H1 (cell line): ENCODE measurements at regions not wholly inside any gene's neighbourhood (a gene's known extent, or its start where the extent isn't known, plus 50 kb on each side); places are given as distances from the start of the nearest gene placed in this dataset.

Experiments used
- CTCF ChIA-PET: fragments of 300-600 bp; sonication (Branson Sonifier 250); formaldehyde crosslinking; loops from one replicate; lab custom pipeline; 2021; ENCODE audit not compliant: partially characterized antibody; lab: Charles Lee
- POLR2A ChIA-PET: fragments of 300-600 bp; sonication (Branson Sonifier 250); formaldehyde crosslinking; loops from one replicate; lab custom pipeline; 2021; ENCODE audit warnings: inconsistent platforms; ENCODE audit not compliant: partially characterized antibody; lab: Charles Lee
- DNase-seq, 2 experiments: peaks; one replicate each; pipeline versions ENCODE4 v3.0.0 to v3.0.0-alpha.2; 2010 to 2022; ENCODE audit warnings: low spot score in 2 of 2, low read depth in 1 of 2, mixed read lengths in 1 of 2
- FAIRE-seq: peaks from 2 replicates; lab custom pipeline; 2011; peaks lifted over from hg19 to GRCh38; lab: Jason Lieb, UNC
- H2AFZ ChIP-seq: 2 replicates; pipeline ENCODE4 v1.8.1; 2012; ENCODE audit warnings: low read length, inconsistent platforms
- H2AK5ac ChIP-seq: 2 replicates; pipeline ENCODE4 v1.6.1; 2013; ENCODE audit warnings: low read depth, low read length
- H2BK120ac ChIP-seq: replicated peaks from 2 replicates; pipeline ENCODE3; 2013; ENCODE audit warnings: low read depth, low read length, inconsistent platforms
- H2BK12ac ChIP-seq: 2 replicates; pipeline ENCODE4 v1.6.1; 2013; ENCODE audit warnings: low read depth, low read length
- H2BK15ac ChIP-seq: 2 replicates; pipeline ENCODE4 v1.6.1; 2013; ENCODE audit warnings: low read length
- H2BK20ac ChIP-seq: 2 replicates; pipeline ENCODE4 v1.6.1; 2013; ENCODE audit warnings: low read length
- H2BK5ac ChIP-seq: 2 replicates; pipeline ENCODE4 v1.6.1; 2013; ENCODE audit warnings: low read depth, low read length
- H3K14ac ChIP-seq: 2 replicates; pipeline ENCODE4 v1.6.1; 2013; ENCODE audit warnings: inconsistent platforms; ENCODE audit not compliant: insufficient read length
- H3K18ac ChIP-seq: 2 replicates; pipeline ENCODE4 v1.6.1; 2013; ENCODE audit warnings: low read length; ENCODE audit errors: extremely low read depth
- H3K23ac ChIP-seq: 2 replicates; pipeline ENCODE4 v1.6.1; 2013; ENCODE audit warnings: inconsistent platforms; ENCODE audit not compliant: insufficient read length
- H3K23me2 ChIP-seq: 2 replicates; pipeline ENCODE4 v1.6.1; 2013; ENCODE audit warnings: low read depth, low read length
- H3K27ac ChIP-seq: 2 replicates; pipeline ENCODE4 v1.6.1; 2011; ENCODE audit warnings: low read depth, low read length, inconsistent platforms
- H3K27me3 ChIP-seq, 4 experiments: replicated peaks in 1 of 4; 1 replicate in 1 of 4; 2 replicates in 3 of 4; pipeline versions ENCODE4 v1.6.1 to v1.8.1; 2011 to 2013; ENCODE audit warnings: low read length in 3 of 4, mild to moderate bottlenecking in 3 of 4, inconsistent platforms in 2 of 4, mixed read lengths in 2 of 4, moderate library complexity in 1 of 4; ENCODE audit not compliant: control insufficient read depth in 3 of 4, insufficient read depth in 3 of 4; ENCODE audit errors: extremely low read depth in 1 of 4
- H3K36me3 ChIP-seq, 4 experiments: 2 replicates each; pipeline versions ENCODE4 v1.6.1 to v1.8.1; 2011 to 2013; ENCODE audit warnings: mild to moderate bottlenecking in 4 of 4, low read length in 3 of 4, moderate library complexity in 2 of 4, control low read depth in 1 of 4, inconsistent platforms in 1 of 4; ENCODE audit not compliant: insufficient read depth in 4 of 4, control insufficient read depth in 2 of 4
- H3K4ac ChIP-seq: replicated peaks from 2 replicates; pipeline ENCODE3; 2013; ENCODE audit warnings: low read length, low read depth, mixed read lengths, inconsistent platforms; ENCODE audit not compliant: insufficient read length
- H3K4me1 ChIP-seq, 4 experiments: replicated peaks in 1 of 4; 1 replicate in 1 of 4; 2 replicates in 3 of 4; pipeline versions ENCODE4 v1.6.1 to v1.8.1; 2011 to 2013; ENCODE audit warnings: low read length in 3 of 4, inconsistent platforms in 2 of 4, mixed read lengths in 1 of 4; ENCODE audit not compliant: insufficient read depth in 4 of 4, control insufficient read depth in 3 of 4
- H3K4me2 ChIP-seq, 2 experiments: 2 replicates each; pipeline versions ENCODE4 v1.6.1 to v1.8.1; 2011 to 2013; ENCODE audit warnings: low read depth in 2 of 2, low read length in 2 of 2, control low read depth in 1 of 2, inconsistent platforms in 1 of 2, mild to moderate bottlenecking in 1 of 2; ENCODE audit not compliant: insufficient read depth in 1 of 2
- H3K4me3 ChIP-seq, 4 experiments: fragments of 200-600, 300-600 bp in 1 of 4; sonication (generic), shearing (Covaris generic), sonication (Bioruptor Twin) in 1 of 4; 2 replicates each; pipeline versions ENCODE4 v1.5.1 to v1.8.1; 2011 to 2016; ENCODE audit warnings: low read length in 4 of 4, low read depth in 3 of 4, control low read depth in 2 of 4, inconsistent platforms in 2 of 4, mild to moderate bottlenecking in 2 of 4, mixed read lengths in 1 of 4, moderate library complexity in 1 of 4; ENCODE audit not compliant: insufficient read depth in 2 of 4; ENCODE audit errors: extremely low read depth in 1 of 4
- H3K56ac ChIP-seq: replicated peaks from 2 replicates; pipeline ENCODE3; 2013; ENCODE audit warnings: low read depth, mild to moderate bottlenecking, mixed read lengths, low read length, inconsistent platforms; ENCODE audit not compliant: insufficient read length
- H3K79me1 ChIP-seq: 2 replicates; pipeline ENCODE4 v1.6.1; 2013; ENCODE audit warnings: low read depth, low read length, control low read depth
- H3K79me2 ChIP-seq, 2 experiments: 2 replicates each; pipeline versions ENCODE4 v1.6.1 to v1.8.1; 2012 to 2013; ENCODE audit warnings: low read length in 2 of 2, mild to moderate bottlenecking in 2 of 2, inconsistent platforms in 1 of 2; ENCODE audit not compliant: insufficient read depth in 2 of 2, control insufficient read depth in 1 of 2
- H3K9ac ChIP-seq, 4 experiments: replicated peaks in 1 of 4; 1 replicate in 1 of 4; 2 replicates in 3 of 4; pipeline versions ENCODE4 v1.6.1 to v1.8.1; 2011 to 2013; ENCODE audit warnings: low read depth in 3 of 4, low read length in 3 of 4, control low read depth in 2 of 4, mild to moderate bottlenecking in 2 of 4, moderate library complexity in 2 of 4, inconsistent platforms in 1 of 4; ENCODE audit errors: extremely low read depth in 1 of 4
- H3K9me3 ChIP-seq, 2 experiments: 2 replicates each; pipeline versions ENCODE4 v1.6.1 to v1.8.1; 2012 to 2013; ENCODE audit warnings: mild to moderate bottlenecking in 2 of 2, moderate library complexity in 2 of 2, control low read depth in 1 of 2, inconsistent platforms in 1 of 2, low read depth in 1 of 2, low read length in 1 of 2, mixed read lengths in 1 of 2; ENCODE audit not compliant: insufficient read depth in 2 of 2
- H4K20me1 ChIP-seq, 2 experiments: replicated peaks in 1 of 2; 2 replicates each; pipeline versions ENCODE3 to v1.8.1; 2011 to 2013; ENCODE audit warnings: inconsistent platforms in 2 of 2, low read length in 2 of 2, mild to moderate bottlenecking in 1 of 2; ENCODE audit not compliant: insufficient read depth in 2 of 2, control insufficient read depth in 1 of 2
- H4K5ac ChIP-seq: 2 replicates; pipeline ENCODE4 v1.6.1; 2013; ENCODE audit warnings: low read length, low read depth, mixed read lengths, inconsistent platforms; ENCODE audit not compliant: insufficient read length
- H4K8ac ChIP-seq: 2 replicates; pipeline ENCODE4 v1.8.0; 2013; ENCODE audit warnings: mild to moderate bottlenecking, moderate library complexity, low read length, inconsistent platforms; ENCODE audit not compliant: insufficient read depth; ENCODE audit errors: extremely low read depth
- H4K91ac ChIP-seq: replicated peaks from 2 replicates; pipeline ENCODE3; 2013; ENCODE audit warnings: low read length, mixed read lengths, inconsistent platforms; ENCODE audit not compliant: insufficient read length
- CHD1 ChIP-seq: IDR thresholded peaks from 2 replicates; pipeline ENCODE4 v1.6.1; 2012; ENCODE audit warnings: low read depth, low read length, improper control_type of control experiment
- EGR1 ChIP-seq: IDR thresholded peaks from 2 replicates; pipeline ENCODE4 v1.6.1; 2011; ENCODE audit warnings: low read depth, low read length, borderline replicate concordance
- HDAC2 ChIP-seq, 2 experiments: fragments of 300-600 bp in 1 of 2; sonication (generic) in 1 of 2; IDR thresholded peaks; 2 replicates each; pipeline ENCODE4 v1.6.1; 2011 to 2012; ENCODE audit warnings: low read depth in 2 of 2, low read length in 2 of 2, mild to moderate bottlenecking in 2 of 2, moderate library complexity in 2 of 2, borderline replicate concordance in 1 of 2, inconsistent platforms in 1 of 2
- NRF1 ChIP-seq: IDR thresholded peaks from 2 replicates; pipeline ENCODE4 v1.6.1; 2011; ENCODE audit warnings: mild to moderate bottlenecking, low read depth, low read length, improper control_type of control experiment
- PHF8 ChIP-seq: fragments of 200-600 bp; sonication (generic); conservative IDR thresholded peaks from 2 replicates; pipeline ENCODE4 v1.7.1; 2012; ENCODE audit warnings: low read depth, mild to moderate bottlenecking, inconsistent platforms, low read length, moderate library complexity
- SP1 ChIP-seq: IDR thresholded peaks from 2 replicates; pipeline ENCODE4 v1.6.1; 2011; ENCODE audit warnings: low read depth, low read length
- SP2 ChIP-seq: IDR thresholded peaks from 2 replicates; pipeline ENCODE4 v1.6.1; 2012; ENCODE audit warnings: mild to moderate bottlenecking, low read length, inconsistent platforms
- ZNF274 ChIP-seq: IDR thresholded peaks from 2 replicates; pipeline ENCODE4 v1.7.0; 2012; ENCODE audit warnings: low read length, borderline replicate concordance; ENCODE audit errors: extremely low read depth
- WGBS, 2 experiments: shearing (Covaris generic) in 1 of 2; methylation state at CpG; one replicate each; pipeline versions ENCODE4 v1.1.6 to v1.1.7; 2013 to 2015; ENCODE audit warnings: low lambda C conversion rate in 2 of 2, mixed read lengths in 2 of 2, inconsistent platforms in 1 of 2, low coverage in 1 of 2, missing lambda C conversion rate in 1 of 2; ENCODE audit not compliant: insufficient replicate concordance in 2 of 2, insufficient coverage in 1 of 2, insufficient read length in 1 of 2; ENCODE audit errors: extremely low coverage in 1 of 2, missing lambda C conversion rate in 1 of 2; 5-methylcytosine and 5-hydroxymethylcytosine counted together

GRCh38 chr3:55320928-55321327, 166.2 kb downstream of the WNT5A start:
- Histone ChIP-seq H3K4me1 (no peaks in the 10 kb centered on the region), H3K9ac (no peak overlapping the region), H3K23me2 (no peaks in the 10 kb centered on the region), H3K9me3 (no peaks in the 10 kb centered on the region), H3K23ac (no peak overlapping the region), H2AFZ (no peak overlapping the region), H3K18ac (no peak overlapping the region), H4K91ac (no peak overlapping the region), H2BK12ac (no peak overlapping the region), H4K5ac (no peak overlapping the region), H3K4me3 (no peak overlapping the region), H3K27me3 (peaks cover 0 to 1% (median 0%) of the 10 kb centered on the region in 4 experiments; a peak in 1 of 7 replicates), H2AK5ac (no peak overlapping the region), H3K79me1 (no peaks in the 10 kb centered on the region), H3K4me2 (no peak overlapping the region), H4K8ac (no peak overlapping the region), H2BK20ac (no peak overlapping the region), H3K36me3 (no peaks in the 10 kb centered on the region), H3K56ac (no peak overlapping the region), H2BK15ac (no peak overlapping the region), H2BK120ac (no peak overlapping the region), H3K4ac (no peak overlapping the region), H3K14ac (no peak overlapping the region), H4K20me1 (no peaks in the 10 kb centered on the region), H2BK5ac (no peak overlapping the region), H3K27ac (no peak overlapping the region), H3K79me2 (no peaks in the 10 kb centered on the region)
- FAIRE-seq (no peak), DNase-seq (no peak)
- no peak for TF ChIP-seq EGR1
- TF ChIP-seq PHF8, result no peak
- TF ChIP-seq CHD1, result no peak
- TF ChIP-seq ZNF274, result no peak
- no peak for TF ChIP-seq SP1
- no peak for TF ChIP-seq NRF1
- TF ChIP-seq HDAC2 (IDR thresholded peaks at IDR 0.05; ENCODE audit: borderline replicate concordance in 1 of 2, low read depth in 2 of 2, low read length in 2 of 2), result no peak
- no peak for TF ChIP-seq SP2
- WGBS, 2 experiments, result 86% methylated on average over 1 of the region's 1 CpG; no CpG with 5 or more reads in 1 of the 2 experiments
- ChIA-PET POLR2A (no interaction called here), CTCF (no interaction called here)
